Trophoblast cell (in vitro differentiated cells and primary cell): ENCODE measurements at regions not wholly inside any gene's neighbourhood (a gene's known extent, or its start where the extent isn't known, plus 50 kb on each side); places are given as distances from the start of the nearest gene placed in this dataset.
A peak's percentile ranks its signal among the peaks of the same experiment; 100 is the strongest.

Experiments
- DNase-seq, 2 donors: peaks; one replicate each; pipeline ENCODE4 v3.0.0-alpha.2; 2016
- H2AFZ ChIP-seq: 2 replicates; pipeline ENCODE4 v1.6.1; 2013; ENCODE audit warnings: low read length, moderate library complexity, mild to moderate bottlenecking; ENCODE audit not compliant: insufficient read depth, poor library complexity
- H2AK5ac ChIP-seq: 2 replicates; pipeline ENCODE4 v1.6.1; 2013; ENCODE audit warnings: mild to moderate bottlenecking, low read length
- H2BK120ac ChIP-seq: 2 replicates; pipeline ENCODE4 v1.6.1; 2013; ENCODE audit warnings: low read length, mild to moderate bottlenecking, moderate library complexity; ENCODE audit not compliant: insufficient read depth, poor library complexity
- H2BK12ac ChIP-seq: 2 replicates; pipeline ENCODE4 v1.6.1; 2013; ENCODE audit warnings: mild to moderate bottlenecking, low read length, moderate library complexity
- H2BK5ac ChIP-seq: 2 replicates; pipeline ENCODE4 v1.6.1; 2013; ENCODE audit warnings: low read length, low read depth, moderate library complexity, mild to moderate bottlenecking; ENCODE audit not compliant: poor library complexity
- H3K14ac ChIP-seq: 2 replicates; pipeline ENCODE4 v1.6.1; 2013; ENCODE audit warnings: mild to moderate bottlenecking, low read length
- H3K18ac ChIP-seq: 2 replicates; pipeline ENCODE4 v1.6.1; 2013; ENCODE audit warnings: mild to moderate bottlenecking, low read length
- H3K23ac ChIP-seq: 2 replicates; pipeline ENCODE4 v1.6.1; 2013; ENCODE audit warnings: low read length
- H3K27ac ChIP-seq: 2 replicates; pipeline ENCODE4 v1.5.1; 2013; ENCODE audit warnings: low read depth, mild to moderate bottlenecking, inconsistent platforms, low read length, moderate library complexity
- H3K27me3 ChIP-seq: 2 replicates; pipeline ENCODE4 v1.6.1; 2013; ENCODE audit warnings: inconsistent platforms, mild to moderate bottlenecking, low read length, moderate library complexity; ENCODE audit not compliant: insufficient read depth
- H3K36me3 ChIP-seq, 2 experiments: 1 replicate in 1 of 2; 2 replicates in 1 of 2; pipeline ENCODE4 v1.6.1; 2013; ENCODE audit warnings: low read length in 2 of 2, mild to moderate bottlenecking in 2 of 2, moderate library complexity in 1 of 2; ENCODE audit not compliant: insufficient read depth in 2 of 2, control insufficient read depth in 1 of 2
- H3K4ac ChIP-seq: 2 replicates; pipeline ENCODE4 v1.6.1; 2013; ENCODE audit warnings: low read depth, mild to moderate bottlenecking, low read length, moderate library complexity
- H3K4me1 ChIP-seq, 2 experiments: 1 replicate in 1 of 2; 2 replicates in 1 of 2; pipeline ENCODE4 v1.6.1; 2013; ENCODE audit warnings: low read length in 2 of 2, mild to moderate bottlenecking in 2 of 2, moderate library complexity in 1 of 2; ENCODE audit not compliant: insufficient read depth in 2 of 2, control insufficient read depth in 1 of 2
- H3K4me2 ChIP-seq: 2 replicates; pipeline ENCODE4 v1.6.1; 2013; ENCODE audit warnings: inconsistent platforms, mild to moderate bottlenecking, low read length, moderate library complexity
- H3K4me3 ChIP-seq: 2 replicates; pipeline ENCODE4 v1.5.1; 2013; ENCODE audit warnings: mild to moderate bottlenecking, low read depth, low read length, inconsistent platforms
- H3K79me1 ChIP-seq: one replicate; pipeline ENCODE4 v1.6.1; 2013; ENCODE audit warnings: low read length
- H3K79me2 ChIP-seq: 2 replicates; pipeline ENCODE4 v1.6.1; 2013; ENCODE audit warnings: low read length, mild to moderate bottlenecking; ENCODE audit not compliant: control insufficient read depth, insufficient read depth, poor library complexity
- H3K9ac ChIP-seq: 2 replicates; pipeline ENCODE4 v1.6.1; 2013; ENCODE audit warnings: mild to moderate bottlenecking, low read length
- H3K9me3 ChIP-seq: 2 replicates; pipeline ENCODE4 v1.6.1; 2013; ENCODE audit warnings: low read depth, mild to moderate bottlenecking, control low read depth, inconsistent platforms, low read length; ENCODE audit not compliant: insufficient read depth
- H4K12ac ChIP-seq: 2 replicates; pipeline ENCODE4 v1.6.1; 2013; ENCODE audit warnings: low read depth, mild to moderate bottlenecking, low read length, moderate library complexity
- H4K8ac ChIP-seq: 2 replicates; pipeline ENCODE4 v1.6.1; 2013; ENCODE audit warnings: low read depth, mild to moderate bottlenecking, low read length, moderate library complexity
- H4K91ac ChIP-seq: one replicate; pipeline ENCODE4 v1.6.1; 2013; ENCODE audit warnings: low read depth, mild to moderate bottlenecking, low read length, moderate library complexity
- WGBS: extraction: QIAGEN DNeasy Blood & Tissue Kit; methylation state at CpG from one replicate; pipeline ENCODE4 v1.1.7; 2013; ENCODE audit warnings: missing lambda C conversion rate; ENCODE audit not compliant: insufficient read length, insufficient coverage; ENCODE audit errors: extremely low coverage; 5-methylcytosine and 5-hydroxymethylcytosine counted together

DNA sequence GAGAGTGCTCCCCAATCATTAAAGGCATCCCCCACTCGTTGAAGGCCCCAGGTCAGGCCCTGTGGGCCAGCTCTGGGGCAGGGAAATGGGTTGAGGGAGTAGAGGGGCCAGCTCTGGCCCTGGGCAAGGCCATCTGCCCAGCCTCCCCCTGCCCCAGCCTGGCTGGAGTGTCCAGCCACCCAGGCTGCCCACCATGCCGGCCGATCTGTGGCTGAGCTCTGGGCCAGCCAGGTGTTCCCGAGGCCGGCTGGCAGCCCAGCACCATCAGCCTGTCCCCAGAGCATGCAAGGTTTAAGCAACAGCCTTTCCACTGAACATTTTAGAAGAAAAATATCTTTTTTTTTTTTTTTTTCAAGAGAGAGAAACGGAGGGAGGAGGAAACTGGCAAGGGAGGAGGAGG lies 62.8 kb upstream of the LINGO1 start:
- H3K4me1 ChIP-seq: no peaks in the 10 kb centered on the region
- no peak overlapping the region for H2BK120ac ChIP-seq
- no peaks in the 10 kb centered on the region for H3K79me2 ChIP-seq
- H3K18ac ChIP-seq: no peak overlapping the region
- no peak overlapping the region for H3K4ac ChIP-seq
- H3K36me3 ChIP-seq: no peaks in the 10 kb centered on the region
- no peak overlapping the region for H3K4me2 ChIP-seq
- no peaks in the 10 kb centered on the region for H3K27me3 ChIP-seq
- no CpG with 5 or more reads among the region's 6 CpGs for WGBS
- no peak overlapping the region for H4K8ac ChIP-seq
- H3K79me1 ChIP-seq: no peaks in the 10 kb centered on the region
- no peak overlapping the region for H3K4me3 ChIP-seq
- H2BK12ac ChIP-seq: no peak overlapping the region
- H4K91ac ChIP-seq: no peak overlapping the region
- peaks cover 2% of the 10 kb centered on the region for H3K9me3 ChIP-seq
- H3K27ac ChIP-seq: no peak overlapping the region
- H3K14ac ChIP-seq: no peak overlapping the region
- H3K23ac ChIP-seq: no peak overlapping the region
- H4K12ac ChIP-seq: no peak overlapping the region
- no peak overlapping the region for H2BK5ac ChIP-seq
- H3K9ac ChIP-seq: no peak overlapping the region
- no peak for DNase-seq
- no peak overlapping the region for H2AK5ac ChIP-seq
- H2AFZ ChIP-seq: no peak overlapping the region

DNA sequence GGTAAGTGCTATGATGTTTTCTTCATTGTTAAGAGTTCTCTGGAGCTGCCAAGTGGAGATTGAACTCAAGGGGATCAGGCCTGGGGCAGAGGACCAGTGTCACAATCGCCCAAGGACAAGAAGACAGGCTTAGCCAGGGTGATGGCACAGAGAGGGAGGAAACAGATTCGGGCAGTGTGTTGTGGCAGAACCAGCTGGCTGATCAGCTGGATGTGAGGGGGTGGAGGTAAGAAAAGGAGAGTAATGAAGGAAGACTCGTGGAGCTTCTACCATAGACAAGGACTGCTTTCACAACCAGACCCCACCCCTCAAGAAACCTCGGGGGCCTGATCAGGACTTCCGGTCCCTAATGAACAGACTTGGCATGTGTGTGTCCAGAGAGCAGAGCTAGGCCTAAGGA lies 60.9 kb upstream of the LINGO1 start:
- no peak for DNase-seq
- no peak overlapping the region for H3K4me2 ChIP-seq
- H2BK5ac ChIP-seq: no peak overlapping the region
- WGBS: no CpG with 5 or more reads among the region's 5 CpGs
- H3K79me2 ChIP-seq: no peaks in the 10 kb centered on the region
- no peak overlapping the region for H3K18ac ChIP-seq
- H3K9ac ChIP-seq: no peak overlapping the region
- H3K9me3 ChIP-seq: no peaks in the 10 kb centered on the region
- no peak overlapping the region for H3K4ac ChIP-seq
- no peak overlapping the region for H4K91ac ChIP-seq
- no peaks in the 10 kb centered on the region for H3K27me3 ChIP-seq
- no peak overlapping the region for H4K12ac ChIP-seq
- no peak overlapping the region for H3K14ac ChIP-seq
- no peaks in the 10 kb centered on the region for H3K36me3 ChIP-seq
- no peak overlapping the region for H3K4me3 ChIP-seq
- H3K79me1 ChIP-seq: no peaks in the 10 kb centered on the region
- H2BK12ac ChIP-seq: no peak overlapping the region
- no peak overlapping the region for H2AFZ ChIP-seq
- H3K23ac ChIP-seq: no peak overlapping the region
- H3K4me1 ChIP-seq: no peaks in the 10 kb centered on the region
- H2BK120ac ChIP-seq: no peak overlapping the region
- H3K27ac ChIP-seq: no peak overlapping the region
- H2AK5ac ChIP-seq: no peak overlapping the region
- H4K8ac ChIP-seq: no peak overlapping the region

DNA sequence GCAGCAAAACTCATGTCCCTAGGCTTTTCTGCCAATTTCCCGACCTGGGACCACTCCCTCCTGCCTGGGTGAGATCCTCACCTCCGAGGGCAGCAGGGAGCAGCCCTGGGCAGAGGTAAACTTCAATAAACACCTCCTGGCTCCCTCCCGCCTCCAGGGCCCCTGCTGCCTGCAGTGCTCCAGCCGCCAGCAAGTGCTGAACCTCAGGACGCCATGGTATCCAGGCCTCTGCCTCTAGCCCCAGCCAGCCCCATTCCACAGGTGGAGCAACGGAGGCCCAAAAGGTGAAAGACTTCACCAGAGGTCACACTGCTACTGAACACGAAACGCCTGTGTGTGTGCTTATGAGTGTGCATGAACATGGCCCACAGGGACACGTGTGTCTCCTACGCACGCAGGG lies 59.9 kb upstream of the LINGO1 start:
- H2AFZ ChIP-seq: no peak overlapping the region
- H3K79me2 ChIP-seq: no peaks in the 10 kb centered on the region
- H3K79me1 ChIP-seq: no peaks in the 10 kb centered on the region
- no peak overlapping the region for H3K18ac ChIP-seq
- no peak overlapping the region for H2BK5ac ChIP-seq
- no peaks in the 10 kb centered on the region for H3K36me3 ChIP-seq
- H3K14ac ChIP-seq: no peak overlapping the region
- no peak overlapping the region for H3K4me2 ChIP-seq
- H4K8ac ChIP-seq: no peak overlapping the region
- H3K4me1 ChIP-seq: no peaks in the 10 kb centered on the region
- no peak overlapping the region for H3K23ac ChIP-seq
- no peak overlapping the region for H2AK5ac ChIP-seq
- H3K27me3 ChIP-seq: no peaks in the 10 kb centered on the region
- H3K4me3 ChIP-seq: peak overlapping the region; percentile 40
- no peak overlapping the region for H4K91ac ChIP-seq
- H2BK120ac ChIP-seq: no peak overlapping the region
- DNase-seq: no peak
- H3K9ac ChIP-seq: no peak overlapping the region
- no peaks in the 10 kb centered on the region for H3K9me3 ChIP-seq
- H3K4ac ChIP-seq: no peak overlapping the region
- no peak overlapping the region for H2BK12ac ChIP-seq
- WGBS: no CpG with 5 or more reads among the region's 11 CpGs
- no peak overlapping the region for H4K12ac ChIP-seq
- H3K27ac ChIP-seq: no peak overlapping the region

DNA sequence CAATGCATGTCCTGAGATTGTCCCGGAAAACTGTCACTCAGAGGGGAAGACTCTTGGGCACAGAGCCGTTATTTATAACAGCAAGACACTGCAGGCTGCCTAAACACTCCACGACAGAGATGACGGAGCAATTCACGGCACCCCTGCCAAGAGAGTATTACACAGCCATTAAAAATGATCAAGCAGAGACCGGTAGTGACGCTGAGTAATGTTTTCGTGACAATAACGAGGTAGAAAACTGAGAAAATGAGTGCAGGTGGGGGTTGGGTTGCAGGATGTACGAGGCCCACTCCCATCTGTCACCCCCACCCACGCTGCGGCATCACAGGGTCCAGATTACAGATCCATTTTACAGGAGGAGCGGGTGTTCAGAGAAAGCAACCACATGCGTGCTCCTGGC lies 58.9 kb upstream of the LINGO1 start:
- H3K14ac ChIP-seq: no peak overlapping the region
- H3K9me3 ChIP-seq: no peaks in the 10 kb centered on the region
- no peak overlapping the region for H3K4ac ChIP-seq
- no peak overlapping the region for H4K12ac ChIP-seq
- H3K27ac ChIP-seq: no peak overlapping the region
- no peak overlapping the region for H2BK120ac ChIP-seq
- no peaks in the 10 kb centered on the region for H3K79me2 ChIP-seq
- WGBS: no CpG with 5 or more reads among the region's 14 CpGs
- H3K27me3 ChIP-seq: no peaks in the 10 kb centered on the region
- no peak overlapping the region for H2BK12ac ChIP-seq
- H3K9ac ChIP-seq: no peak overlapping the region
- no peak overlapping the region for H3K4me3 ChIP-seq
- H2BK5ac ChIP-seq: no peak overlapping the region
- no peak overlapping the region for H2AK5ac ChIP-seq
- no peak for DNase-seq
- no peak overlapping the region for H3K23ac ChIP-seq
- H3K4me1 ChIP-seq: no peaks in the 10 kb centered on the region
- no peaks in the 10 kb centered on the region for H3K36me3 ChIP-seq
- no peak overlapping the region for H3K18ac ChIP-seq
- H3K4me2 ChIP-seq: no peak overlapping the region
- H2AFZ ChIP-seq: no peak overlapping the region
- H3K79me1 ChIP-seq: no peaks in the 10 kb centered on the region
- no peak overlapping the region for H4K8ac ChIP-seq
- no peak overlapping the region for H4K91ac ChIP-seq
